ENCODE measurements at regions not wholly inside any gene's neighbourhood (a gene's known extent, or its start where the extent isn't known, plus 50 kb on each side); places are given as distances from the start of the nearest gene placed in this dataset.

- DNase-seq (ENCODE audit: low read depth, low spot score) = no peak
- Histone ChIP-seq H3K9ac (ENCODE audit: insufficient read length, low read depth) (no peak overlapping the region), H3K27me3 (ENCODE audit: insufficient read depth, insufficient read length) (no peaks in the 10 kb centered on the region), H3K4me3 (ENCODE audit: insufficient read length, low read depth) (no peak overlapping the region), H3K9me3 (ENCODE audit: insufficient read depth, low read length) (peaks cover 5% of the 10 kb centered on the region; the same call in 1 of the 2 replicates), H3K36me3 (ENCODE audit: insufficient read depth, insufficient read length, low read length) (no peaks in the 10 kb centered on the region), H3K4me1 (ENCODE audit: insufficient read depth, insufficient read length) (no peaks in the 10 kb centered on the region)
- TF ChIP-seq YY1 (IDR thresholded peaks at IDR 0.05; ENCODE audit: insufficient read depth, insufficient read length) (no peak), SUZ12 (IDR thresholded peaks at IDR 0.05; ENCODE audit: extremely low read depth, insufficient read depth, insufficient read length) (no peak), ZNF274 (IDR thresholded peaks at IDR 0.05; ENCODE audit: low read depth, low read length) (no peak)
Observed at GRCh38 chr2:100645695-100646429, 83.1 kb downstream of the PDCL3 start.

- no peak for TF ChIP-seq SUZ12 (IDR thresholded peaks at IDR 0.05; ENCODE audit: extremely low read depth, insufficient read depth, insufficient read length)
- TF ChIP-seq ZNF274 (IDR thresholded peaks at IDR 0.05; ENCODE audit: low read depth, low read length) = no peak
- TF ChIP-seq YY1 (IDR thresholded peaks at IDR 0.05; ENCODE audit: insufficient read depth, insufficient read length) = no peak
- Histone ChIP-seq H3K9me3 (ENCODE audit: insufficient read depth, low read length) (peaks cover 5% of the 10 kb centered on the region; the same call in 1 of the 2 replicates), H3K27me3 (ENCODE audit: insufficient read depth, insufficient read length) (no peaks in the 10 kb centered on the region), H3K4me1 (ENCODE audit: insufficient read depth, insufficient read length) (no peaks in the 10 kb centered on the region), H3K9ac (ENCODE audit: insufficient read length, low read depth) (no peak overlapping the region), H3K36me3 (ENCODE audit: insufficient read depth, insufficient read length, low read length) (no peaks in the 10 kb centered on the region), H3K4me3 (ENCODE audit: insufficient read length, low read depth) (no peak overlapping the region)
- no peak for DNase-seq (ENCODE audit: low read depth, low spot score)
Observed at GRCh38 chr2:100647709-100648108, 84.9 kb downstream of the PDCL3 start.

GRCh38 chr2:100650151-100650550 lies 87.4 kb downstream of the PDCL3 start:
- H3K36me3 ChIP-seq (ENCODE audit: insufficient read depth, insufficient read length, low read length) = no peaks in the 10 kb centered on the region
- TF ChIP-seq ZNF274 (IDR thresholded peaks at IDR 0.05; ENCODE audit: low read depth, low read length) (no peak), YY1 (IDR thresholded peaks at IDR 0.05; ENCODE audit: insufficient read depth, insufficient read length) (no peak), SUZ12 (IDR thresholded peaks at IDR 0.05; ENCODE audit: extremely low read depth, insufficient read depth, insufficient read length) (no peak)
- H3K4me3 ChIP-seq (ENCODE audit: insufficient read length, low read depth) = no peak overlapping the region
- DNase-seq (ENCODE audit: low read depth, low spot score) = no peak
- H3K9me3 ChIP-seq (ENCODE audit: insufficient read depth, low read length) = no peaks in the 10 kb centered on the region; the same call in 1 of the 2 replicates
- no peaks in the 10 kb centered on the region for H3K4me1 ChIP-seq (ENCODE audit: insufficient read depth, insufficient read length)
- no peak overlapping the region for H3K9ac ChIP-seq (ENCODE audit: insufficient read length, low read depth)
- no peaks in the 10 kb centered on the region for H3K27me3 ChIP-seq (ENCODE audit: insufficient read depth, insufficient read length)

- DNase-seq (ENCODE audit: low read depth, low spot score) = no peak
- Histone ChIP-seq H3K9me3 (ENCODE audit: insufficient read depth, low read length) (no peaks in the 10 kb centered on the region; the same call in 1 of the 2 replicates), H3K36me3 (ENCODE audit: insufficient read depth, insufficient read length, low read length) (no peaks in the 10 kb centered on the region), H3K27me3 (ENCODE audit: insufficient read depth, insufficient read length) (no peaks in the 10 kb centered on the region), H3K4me3 (ENCODE audit: insufficient read length, low read depth) (no peak overlapping the region), H3K9ac (ENCODE audit: insufficient read length, low read depth) (no peak overlapping the region), H3K4me1 (ENCODE audit: insufficient read depth, insufficient read length) (no peaks in the 10 kb centered on the region)
- TF ChIP-seq SUZ12 (IDR thresholded peaks at IDR 0.05; ENCODE audit: extremely low read depth, insufficient read depth, insufficient read length) = no peak
- TF ChIP-seq YY1 (IDR thresholded peaks at IDR 0.05; ENCODE audit: insufficient read depth, insufficient read length) = no peak
- TF ChIP-seq ZNF274 (IDR thresholded peaks at IDR 0.05; ENCODE audit: low read depth, low read length) = no peak
Observed at GRCh38 chr2:100653449-100654035, 90.7 kb downstream of the PDCL3 start.

- Histone ChIP-seq H3K36me3 (ENCODE audit: insufficient read depth, insufficient read length, low read length) (no peaks in the 10 kb centered on the region), H3K4me1 (ENCODE audit: insufficient read depth, insufficient read length) (no peaks in the 10 kb centered on the region), H3K9ac (ENCODE audit: insufficient read length, low read depth) (no peak overlapping the region), H3K27me3 (ENCODE audit: insufficient read depth, insufficient read length) (no peaks in the 10 kb centered on the region), H3K9me3 (ENCODE audit: insufficient read depth, low read length) (no peaks in the 10 kb centered on the region), H3K4me3 (ENCODE audit: insufficient read length, low read depth) (no peak overlapping the region)
- TF ChIP-seq SUZ12 (IDR thresholded peaks at IDR 0.05; ENCODE audit: extremely low read depth, insufficient read depth, insufficient read length) (no peak), YY1 (IDR thresholded peaks at IDR 0.05; ENCODE audit: insufficient read depth, insufficient read length) (no peak), ZNF274 (IDR thresholded peaks at IDR 0.05; ENCODE audit: low read depth, low read length) (no peak)
- no peak for DNase-seq (ENCODE audit: low read depth, low spot score)
Observed at GRCh38 chr2:100654611-100655010, 91.8 kb downstream of the PDCL3 start.

GRCh38 chr2:100655446-100655845 lies 92.7 kb downstream of the PDCL3 start:
- Histone ChIP-seq H3K36me3 (ENCODE audit: insufficient read depth, insufficient read length, low read length) (no peaks in the 10 kb centered on the region), H3K9ac (ENCODE audit: insufficient read length, low read depth) (no peak overlapping the region), H3K4me1 (ENCODE audit: insufficient read depth, insufficient read length) (no peaks in the 10 kb centered on the region), H3K9me3 (ENCODE audit: insufficient read depth, low read length) (no peaks in the 10 kb centered on the region), H3K27me3 (ENCODE audit: insufficient read depth, insufficient read length) (no peaks in the 10 kb centered on the region), H3K4me3 (ENCODE audit: insufficient read length, low read depth) (no peak overlapping the region)
- no peak for DNase-seq (ENCODE audit: low read depth, low spot score)
- TF ChIP-seq YY1 (IDR thresholded peaks at IDR 0.05; ENCODE audit: insufficient read depth, insufficient read length) (no peak), ZNF274 (IDR thresholded peaks at IDR 0.05; ENCODE audit: low read depth, low read length) (no peak), SUZ12 (IDR thresholded peaks at IDR 0.05; ENCODE audit: extremely low read depth, insufficient read depth, insufficient read length) (no peak)

GRCh38 chr2:100655936-100656534 lies 93.2 kb downstream of the PDCL3 start:
- H3K4me1 ChIP-seq (ENCODE audit: insufficient read depth, insufficient read length) = no peaks in the 10 kb centered on the region
- no peaks in the 10 kb centered on the region for H3K27me3 ChIP-seq (ENCODE audit: insufficient read depth, insufficient read length)
- no peaks in the 10 kb centered on the region for H3K9me3 ChIP-seq (ENCODE audit: insufficient read depth, low read length)
- TF ChIP-seq SUZ12 (IDR thresholded peaks at IDR 0.05; ENCODE audit: extremely low read depth, insufficient read depth, insufficient read length) (no peak), YY1 (IDR thresholded peaks at IDR 0.05; ENCODE audit: insufficient read depth, insufficient read length) (no peak), ZNF274 (IDR thresholded peaks at IDR 0.05; ENCODE audit: low read depth, low read length) (no peak)
- no peak overlapping the region for H3K9ac ChIP-seq (ENCODE audit: insufficient read length, low read depth)
- no peaks in the 10 kb centered on the region for H3K36me3 ChIP-seq (ENCODE audit: insufficient read depth, insufficient read length, low read length)
- no peak overlapping the region for H3K4me3 ChIP-seq (ENCODE audit: insufficient read length, low read depth)
- no peak for DNase-seq (ENCODE audit: low read depth, low spot score)

Data from NT2/D1 (cell line).